A549 (cell line): ENCODE measurements at regions not wholly inside any gene's neighbourhood (a gene's known extent, or its start where the extent isn't known, plus 50 kb on each side); places are given as distances from the start of the nearest gene placed in this dataset.

Experiments used
- CTCF ChIP-seq: fragments of >200 bp; sonication (Bioruptor Twin); formaldehyde crosslinking; IDR thresholded peaks from 3 replicates; pipeline ENCODE4 v1.5.1; 2016
- EP300 ChIP-seq, 2 experiments: fragments of >200 bp; sonication (Bioruptor Twin); formaldehyde crosslinking; IDR thresholded peaks; 2 replicates in 1 of 2; 3 replicates in 1 of 2; pipeline ENCODE4 v1.6.1; 2016 to 2017
- MAX ChIP-seq: IDR thresholded peaks from 2 replicates; pipeline ENCODE4 v1.6.1; 2012

- TF ChIP-seq MAX, result no peak
- no peak for TF ChIP-seq CTCF
- no peak for TF ChIP-seq EP300 (IDR thresholded peaks at IDR 0.05)
These were observed 125.3 kb upstream of the PRMT8 start for GRCh38 chr12:3365463-3366411.
